Heart right ventricle (tissue), 16 donors: ENCODE measurements at regions not wholly inside any gene's neighbourhood (a gene's known extent, or its start where the extent isn't known, plus 50 kb on each side); places are given as distances from the start of the nearest gene placed in this dataset.

Experiments
- ATAC-seq, 8 donors: fragments of 200-7000 bp; cut with Tn5 transposase; one replicate each; pipeline ENCODE4 v1.9.1; 2020; ENCODE audit warnings: mild to moderate bottlenecking in 8 of 8, moderate library complexity in 8 of 8, moderate number of reproducible peaks in 1 of 8
- DNase-seq, 2 donors: peaks; one replicate each; pipeline ENCODE4 v3.0.0-alpha.2; 2020
- H3K27ac ChIP-seq, 10 donors: fragments of 200-600 bp; sonication (generic) in 2 of 10; one replicate each; pipeline versions ENCODE4 v1.5.0 to v1.8.0; 2020 to 2022; ENCODE audit warnings: mild to moderate bottlenecking in 3 of 10
- H3K27me3 ChIP-seq, 7 donors: fragments of 200-600 bp; one replicate each; pipeline ENCODE4 v1.8.0; 2021 to 2022; ENCODE audit warnings: mild to moderate bottlenecking in 2 of 7
- H3K36me3 ChIP-seq, 9 donors: fragments of 200-600 bp; sonication (generic) in 1 of 9; one replicate each; pipeline versions ENCODE4 v1.5.0 to v1.8.0; 2020 to 2022; ENCODE audit warnings: mild to moderate bottlenecking in 2 of 9
- H3K4me1 ChIP-seq, 9 donors: fragments of 200-600 bp; sonication (generic) in 1 of 9; one replicate each; pipeline versions ENCODE4 v1.5.0 to v1.8.0; 2020 to 2022; ENCODE audit warnings: mild to moderate bottlenecking in 4 of 9
- H3K4me3 ChIP-seq, 10 donors: fragments of 200-600 bp; sonication (generic) in 2 of 10; one replicate each; pipeline versions ENCODE4 v1.5.0 to v1.8.0; 2020 to 2022; ENCODE audit warnings: mild to moderate bottlenecking in 7 of 10, moderate library complexity in 2 of 10
- H3K9me3 ChIP-seq, 11 donors: fragments of 200-600 bp in 10 of 11; sonication (generic) in 2 of 11; one replicate each; pipeline versions ENCODE4 v1.5.0 to v1.8.0; 2013 to 2022; ENCODE audit warnings: mild to moderate bottlenecking in 2 of 11, control low read depth in 1 of 11, moderate library complexity in 1 of 11
- CTCF ChIP-seq, 9 donors: fragments of 200-600 bp; sonication (generic) in 2 of 9; IDR thresholded peaks; one replicate each; pipeline versions ENCODE4 v1.5.0 to v1.8.0; 2021 to 2022; ENCODE audit warnings: antibody characterized with exemption in 9 of 9, mild to moderate bottlenecking in 5 of 9, moderate library complexity in 1 of 9
- WGBS, 2 donors: extraction: QIAGEN DNeasy Blood & Tissue Kit; methylation state at CpG; one replicate each; pipeline ENCODE4 v1.1.7; 2013; ENCODE audit warnings: inconsistent platforms in 1 of 2; 5-methylcytosine and 5-hydroxymethylcytosine counted together
- intact Hi-C, 10 donors: fragments of 100-400 bp; cut with DNase I; formaldehyde crosslinking; loops; one replicate each; pipeline versions ENCODE4 v1.11.1 to v1.14.2; 2022
- donor health status: Arrhythmogenic right ventricular cardiomyopathy.
- donor health status: ischemic (EF 13 %, LVEDD 7.1; RV severe dilation, severe dysfunction).
- donor health status: healthy with polysubstance abuse.
- donor health status: DM: no; HTN: yes; CAD: no.
- donor health status: DM: no; HTN: no; CAD: no.
- donor health status: ischemic (EF 25% LVEDD 6.9; RV normal size, moderate dysfunction).
- donor health status: ischemic (EF 25% LVEDD 5.7; RV mildly dilated, moderate dysfunction).
- donor health status: healthy.
- donor health status: DM: yes; HTN: yes; CAD: no.
- donor health status: Ischemic cardiomyopathy.
- donor health status: ischemic (EF 35%, LVEDD 5.7; RV mildly dilated, moderate dysfunction).
- donor health status: nonischemic (EF 11% LVEDD 7.7; RV severe dilation, severe dysfunction).
- donor health status: DM: yes; HTN: yes; CAD: no.
- donor health status: PGD.
- donor health status: ischemic (EF 29% LVEDD 5.4; RV normal size, mild dysfunction).
- donor health status: nonischemic (EF 23%, LVEDD 6.1; RV moderate dilation, normal function).

DNA sequence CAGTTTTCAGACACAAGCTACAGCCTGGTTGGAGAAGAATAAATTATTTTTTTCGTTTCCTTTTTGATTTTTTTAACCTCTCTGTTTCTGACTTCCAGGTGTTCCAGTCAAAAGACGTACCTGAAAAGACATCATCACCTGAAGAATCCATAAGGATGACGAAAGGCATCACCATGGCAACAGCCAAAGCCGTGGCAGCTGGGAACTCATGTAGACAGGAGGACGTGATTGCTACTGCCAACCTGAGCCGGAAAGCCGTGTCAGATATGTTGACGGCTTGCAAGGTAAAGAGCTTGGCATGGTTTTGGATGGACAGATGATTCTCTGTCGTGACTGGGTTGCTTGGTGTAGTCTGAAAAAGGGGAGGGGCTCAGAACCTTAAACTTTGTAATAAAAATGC, 237.0 kb upstream of the TPM1 start:
- Histone ChIP-seq H3K4me3 (no peak overlapping the region), H3K4me1 (peaks cover 0 to under 1% (median 0%) of the 10 kb centered on the region in 9 donors), H3K9me3 (no peaks in the 10 kb centered on the region), H3K27ac (no peak overlapping the region), H3K36me3 (peaks cover 0 to 90% (median 21%) of the 10 kb centered on the region in 9 donors), H3K27me3 (no peaks in the 10 kb centered on the region)
- WGBS, 2 donors = 94 to 95% methylated on average over 9 of the region's 9 CpGs
- intact Hi-C loops = no loop called here
- TF ChIP-seq CTCF (IDR thresholded peaks at IDR 0.05) = no peak
- ATAC-seq = no peak
- no peak for DNase-seq

- Histone ChIP-seq H3K9me3 (no peaks in the 10 kb centered on the region), H3K4me1 (no peaks in the 10 kb centered on the region), H3K4me3 (no peak overlapping the region), H3K27ac (no peak overlapping the region), H3K27me3 (no peaks in the 10 kb centered on the region), H3K36me3 (peaks cover 0 to 89% (median 19%) of the 10 kb centered on the region in 9 donors)
- intact Hi-C loops = no loop called here
- DNase-seq = no peak
- TF ChIP-seq CTCF (IDR thresholded peaks at IDR 0.05) = no peak
- 87 to 90% methylated on average over 11 of the region's 11 CpGs for WGBS, 2 donors
- no peak for ATAC-seq
Measured at GRCh38 chr15:62807539-62808130, 234.9 kb upstream of the TPM1 start.

GRCh38 chr15:62809115-62809967, 233.2 kb upstream of the TPM1 start:
- Histone ChIP-seq H3K4me1 (peaks cover 0 to 3% (median under 1%) of the 10 kb centered on the region in 9 donors), H3K4me3 (no peak overlapping the region), H3K36me3 (peaks cover 0 to 83% (median 19%) of the 10 kb centered on the region in 9 donors), H3K27ac (no peak overlapping the region), H3K9me3 (no peaks in the 10 kb centered on the region), H3K27me3 (no peaks in the 10 kb centered on the region)
- TF ChIP-seq CTCF (IDR thresholded peaks at IDR 0.05) = no peak
- 80 to 86% methylated on average over 8 of the region's 8 CpGs for WGBS, 2 donors
- ATAC-seq (no peak), DNase-seq (no peak)
- intact Hi-C loops = no loop called here

DNA sequence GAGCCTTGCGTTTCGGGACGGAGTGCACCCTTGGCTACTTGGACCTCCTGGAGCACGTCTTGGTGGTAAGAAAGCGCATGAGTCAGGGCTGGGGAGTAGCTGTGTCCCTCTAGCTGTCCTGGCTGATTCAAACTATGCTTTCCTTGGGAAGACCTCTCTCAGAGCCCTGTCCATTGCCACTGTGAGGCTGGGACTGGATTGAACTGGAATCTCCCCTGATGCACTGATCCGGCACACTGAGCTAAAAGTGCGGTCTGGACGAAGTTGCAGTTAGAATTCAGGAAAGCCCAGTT, 232.6 kb upstream of the TPM1 start:
- Histone ChIP-seq H3K27me3 (no peaks in the 10 kb centered on the region), H3K4me1 (peaks cover 0 to 8% (median 5%) of the 10 kb centered on the region in 9 donors), H3K4me3 (no peak overlapping the region), H3K36me3 (peaks cover 0 to 77% (median 19%) of the 10 kb centered on the region in 9 donors), H3K27ac (no peak overlapping the region), H3K9me3 (no peaks in the 10 kb centered on the region)
- TF ChIP-seq CTCF (IDR thresholded peaks at IDR 0.05) = no peak
- WGBS, 2 donors = 96 to 97% methylated on average over 8 of the region's 8 CpGs
- no peak for DNase-seq
- ATAC-seq = no peak
- intact Hi-C loops = no loop called here
